ENCODE measurements at regions not wholly inside any gene's neighbourhood (a gene's known extent, or its start where the extent isn't known, plus 50 kb on each side); places are given as distances from the start of the nearest gene placed in this dataset.
A peak's percentile ranks its signal among the peaks of the same experiment; 100 is the strongest.

- DNase-seq (ENCODE audit: low read depth in 2 of 2) = no peak
These were observed 139.9 kb upstream of the PLET1 start for GRCh38 chr11:112400476-112401014.

GRCh38 chr11:112401036-112401769 lies 140.5 kb upstream of the PLET1 start:
- no peak for DNase-seq (ENCODE audit: low read depth in 2 of 2)

- no peak for DNase-seq (ENCODE audit: low read depth in 2 of 2)
These were observed 142.8 kb upstream of the PLET1 start for GRCh38 chr11:112403432-112403831.

GRCh38 chr11:112404112-112404511 lies 143.5 kb upstream of the PLET1 start:
- DNase-seq (ENCODE audit: low read depth in 2 of 2) = no peak

- no peak for DNase-seq (ENCODE audit: low read depth in 2 of 2)
These were observed 147.9 kb upstream of the PLET1 start for GRCh38 chr11:112408517-112408916.

GRCh38 chr11:112410325-112410724 lies 149.7 kb upstream of the PLET1 start:
- no peak for DNase-seq (ENCODE audit: low read depth in 2 of 2)

- no peak for DNase-seq (ENCODE audit: low read depth in 2 of 2)
These were observed 151.7 kb upstream of the PLET1 start for GRCh38 chr11:112412383-112412782.

GRCh38 chr11:112417339-112417738 lies 156.7 kb upstream of the PLET1 start:
- DNase-seq (ENCODE audit: low read depth in 2 of 2) = no peak

- no peak for DNase-seq (ENCODE audit: low read depth in 2 of 2)
These were observed 157.8 kb upstream of the PLET1 start for GRCh38 chr11:112418438-112418837.

- DNase-seq (ENCODE audit: low read depth in 2 of 2) = no peak
These were observed 161.2 kb upstream of the PLET1 start for GRCh38 chr11:112421879-112422278.

GRCh38 chr11:112425121-112425520 lies 164.5 kb upstream of the PLET1 start:
- DNase-seq (ENCODE audit: low read depth in 2 of 2) = no peak

- DNase-seq (ENCODE audit: low read depth in 2 of 2) = no peak
These were observed 176.4 kb upstream of the PLET1 start for GRCh38 chr11:112437096-112437495.

- DNase-seq (ENCODE audit: low read depth in 2 of 2) = no peak
These were observed 179.0 kb upstream of the PLET1 start for GRCh38 chr11:112439614-112440013.

GRCh38 chr11:112440518-112440917 lies 179.9 kb upstream of the PLET1 start:
- DNase-seq (ENCODE audit: low read depth in 2 of 2) = no peak

GRCh38 chr11:112448168-112448567 lies 187.5 kb upstream of the PLET1 start:
- DNase-seq (ENCODE audit: low read depth in 2 of 2) = no peak

GRCh38 chr11:112448806-112449205 lies 188.1 kb upstream of the PLET1 start:
- DNase-seq (ENCODE audit: low read depth in 2 of 2) = no peak

GRCh38 chr11:112451250-112451649 lies 190.6 kb upstream of the PLET1 start:
- no peak for DNase-seq (ENCODE audit: low read depth in 2 of 2)

- DNase-seq (ENCODE audit: low read depth in 2 of 2) = peak in 1 of 2 donors; percentile 3
These were observed 193.2 kb upstream of the PLET1 start for GRCh38 chr11:112453601-112454577.

GRCh38 chr11:112454841-112455240 lies 194.2 kb upstream of the PLET1 start:
- no peak for DNase-seq (ENCODE audit: low read depth in 2 of 2)

GRCh38 chr11:112455791-112456190 lies 195.1 kb upstream of the PLET1 start:
- DNase-seq (ENCODE audit: low read depth in 2 of 2) = no peak

- no peak for DNase-seq (ENCODE audit: low read depth in 2 of 2)
These were observed 196.9 kb upstream of the PLET1 start for GRCh38 chr11:112457532-112457931.

GRCh38 chr11:112459001-112459400 lies 198.3 kb upstream of the PLET1 start:
- DNase-seq (ENCODE audit: low read depth in 2 of 2) = no peak

- DNase-seq (ENCODE audit: low read depth in 2 of 2) = no peak
These were observed 199.5 kb upstream of the PLET1 start for GRCh38 chr11:112460141-112460540.
